ENCODE measurements at regions not wholly inside any gene's neighbourhood (a gene's known extent, or its start where the extent isn't known, plus 50 kb on each side); places are given as distances from the start of the nearest gene placed in this dataset.
A peak's percentile ranks its signal among the peaks of the same experiment; 100 is the strongest.
"Not testable (repeated sequence)": the region's sequence is repeated elsewhere in the genome, so short reads cannot be mapped to it uniquely, and the experiment has no call there.

GRCh38 chr16:85503679-85504231 is 109.4 kb upstream of the GSE1 start:
- no peak for DNase-seq

GRCh38 chr16:85504242-85504641 is 108.9 kb upstream of the GSE1 start:
- no peak for DNase-seq

- no peak for DNase-seq
Observed at GRCh38 chr16:85505794-85506634, 107.1 kb upstream of the GSE1 start.

GRCh38 chr16:85506635-85506911 is 106.5 kb upstream of the GSE1 start:
- no peak for DNase-seq

- DNase-seq: no peak
Observed at GRCh38 chr16:85507342-85507741, 105.8 kb upstream of the GSE1 start.

GRCh38 chr16:85508388-85508787 is 104.7 kb upstream of the GSE1 start:
- no peak for DNase-seq

- DNase-seq: no peak
Observed at GRCh38 chr16:85508993-85509392, 104.1 kb upstream of the GSE1 start.

- DNase-seq: no peak
Observed at GRCh38 chr16:85510041-85510659, 103.0 kb upstream of the GSE1 start.

- no peak for DNase-seq
Observed at GRCh38 chr16:85511938-85512807, 100.9 kb upstream of the GSE1 start.

GRCh38 chr16:85512808-85513115 is 100.4 kb upstream of the GSE1 start:
- DNase-seq: no peak

- DNase-seq: no peak
Observed at GRCh38 chr16:85513180-85513579, 99.9 kb upstream of the GSE1 start.

GRCh38 chr16:85513649-85514048 is 99.5 kb upstream of the GSE1 start:
- DNase-seq: no peak

- no peak for DNase-seq
Observed at GRCh38 chr16:85514295-85514597, 98.9 kb upstream of the GSE1 start.

- DNase-seq: peak; percentile 93
Observed at GRCh38 chr16:85514598-85515318, 98.4 kb upstream of the GSE1 start.

GRCh38 chr16:85515319-85515745 is 97.8 kb upstream of the GSE1 start:
- no peak for DNase-seq

- no peak for DNase-seq
Observed at GRCh38 chr16:85515830-85516397, 97.2 kb upstream of the GSE1 start.

GRCh38 chr16:85517154-85517553 is 96.0 kb upstream of the GSE1 start:
- DNase-seq: no peak

- DNase-seq: no peak
Observed at GRCh38 chr16:85517563-85518179, 95.5 kb upstream of the GSE1 start.

GRCh38 chr16:85518398-85519049 is 94.6 kb upstream of the GSE1 start:
- no peak for DNase-seq

- not testable (repeated sequence) for DNase-seq
Observed at GRCh38 chr16:85519050-85519440, 94.1 kb upstream of the GSE1 start.

- no peak for DNase-seq
Observed at GRCh38 chr16:85519540-85520231, 93.4 kb upstream of the GSE1 start.
